ENCODE measurements at regions not wholly inside any gene's neighbourhood (a gene's known extent, or its start where the extent isn't known, plus 50 kb on each side); places are given as distances from the start of the nearest gene placed in this dataset.

DNA sequence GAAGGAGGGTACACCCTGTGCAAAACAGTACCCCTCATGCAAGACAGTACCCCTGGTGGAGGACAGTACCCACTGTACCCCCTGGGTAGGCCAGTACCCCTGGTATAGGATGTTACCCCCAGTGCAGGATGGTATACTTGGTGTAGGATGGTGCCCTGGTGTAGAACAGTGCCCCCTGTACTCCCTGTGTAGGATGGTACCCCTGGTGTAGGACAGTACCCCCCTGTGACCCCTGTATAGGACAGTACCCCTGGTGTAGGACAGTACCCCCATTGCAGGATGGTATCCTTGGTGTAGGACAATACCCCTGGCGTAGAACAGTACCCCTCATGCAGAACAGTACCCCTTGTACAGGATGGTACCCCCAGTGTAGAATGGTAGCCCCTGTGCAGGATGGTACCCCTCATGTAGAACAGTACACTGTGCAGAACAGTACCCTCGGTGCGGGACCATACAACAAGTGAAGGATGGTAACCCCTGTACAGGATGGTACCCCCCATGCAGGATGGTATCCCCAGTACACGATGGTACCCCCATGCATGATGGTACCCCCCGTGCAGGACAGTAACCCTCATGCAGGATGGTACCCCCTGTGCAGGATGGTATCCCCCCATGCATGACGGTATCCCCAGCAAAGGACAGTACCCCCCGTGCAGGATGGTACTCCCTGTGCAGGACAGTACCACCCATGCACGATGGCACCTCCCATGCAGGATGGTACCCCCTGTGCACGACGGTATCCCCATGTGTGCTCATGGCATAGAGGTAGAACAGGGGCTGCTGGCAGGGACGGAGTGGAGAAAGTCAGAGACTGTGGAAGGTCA, 248.0 kb downstream of the DCDC2C start:
- no peak for ATAC-seq (ENCODE audit: low read depth)
- TF ChIP-seq, protein P1, sequence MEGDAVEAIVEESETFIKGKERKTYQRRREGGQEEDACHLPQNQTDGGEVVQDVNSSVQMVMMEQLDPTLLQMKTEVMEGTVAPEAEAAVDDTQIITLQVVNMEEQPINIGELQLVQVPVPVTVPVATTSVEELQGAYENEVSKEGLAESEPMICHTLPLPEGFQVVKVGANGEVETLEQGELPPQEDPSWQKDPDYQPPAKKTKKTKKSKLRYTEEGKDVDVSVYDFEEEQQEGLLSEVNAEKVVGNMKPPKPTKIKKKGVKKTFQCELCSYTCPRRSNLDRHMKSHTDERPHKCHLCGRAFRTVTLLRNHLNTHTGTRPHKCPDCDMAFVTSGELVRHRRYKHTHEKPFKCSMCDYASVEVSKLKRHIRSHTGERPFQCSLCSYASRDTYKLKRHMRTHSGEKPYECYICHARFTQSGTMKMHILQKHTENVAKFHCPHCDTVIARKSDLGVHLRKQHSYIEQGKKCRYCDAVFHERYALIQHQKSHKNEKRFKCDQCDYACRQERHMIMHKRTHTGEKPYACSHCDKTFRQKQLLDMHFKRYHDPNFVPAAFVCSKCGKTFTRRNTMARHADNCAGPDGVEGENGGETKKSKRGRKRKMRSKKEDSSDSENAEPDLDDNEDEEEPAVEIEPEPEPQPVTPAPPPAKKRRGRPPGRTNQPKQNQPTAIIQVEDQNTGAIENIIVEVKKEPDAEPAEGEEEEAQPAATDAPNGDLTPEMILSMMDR (IDR thresholded peaks at IDR 0.05; ENCODE audit: poor library complexity, severe bottlenecking), result no peak
- peaks cover 3% of the 10 kb centered on the region for H3K9me3 ChIP-seq (ENCODE audit: severe bottlenecking)

DNA sequence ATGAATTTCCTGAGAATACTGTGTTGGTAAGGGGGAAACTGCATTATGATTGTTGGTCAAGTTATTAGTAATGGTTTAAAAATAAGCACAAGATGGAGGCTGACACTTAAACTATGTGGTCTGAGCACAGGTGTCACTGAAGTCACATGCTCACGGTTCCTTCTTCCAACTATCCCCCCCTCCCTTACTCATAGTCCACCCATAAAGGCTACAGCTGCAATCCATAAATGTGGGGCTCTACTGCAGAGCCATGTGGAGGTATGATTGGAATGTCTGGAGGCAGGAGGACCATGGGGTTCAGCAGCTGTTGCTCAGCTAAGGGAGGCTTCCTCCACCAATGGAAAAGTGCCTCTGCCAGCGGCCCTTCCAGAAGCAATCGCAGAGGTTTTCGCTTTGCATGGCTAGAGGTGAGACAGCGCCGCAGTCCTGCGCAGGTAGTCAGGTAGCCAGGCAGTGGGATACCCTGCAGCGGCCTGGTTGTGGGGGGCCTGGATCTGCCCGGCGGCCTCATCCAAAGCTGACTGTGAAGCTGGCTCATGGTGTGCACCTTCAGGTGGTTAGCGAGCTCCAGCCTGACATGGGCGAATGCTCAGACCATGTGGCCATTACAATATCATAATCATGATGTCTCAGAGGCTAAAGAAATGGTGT, 249.6 kb downstream of the DCDC2C start:
- Histone ChIP-seq H3K9me3 (ENCODE audit: severe bottlenecking) (peaks cover 3% of the 10 kb centered on the region), H3K27me3 (ENCODE audit: insufficient read depth, poor library complexity, severe bottlenecking) (no peaks in the 10 kb centered on the region), H3K4me3 (ENCODE audit: severe bottlenecking) (no peak overlapping the region), H3K27ac (ENCODE audit: poor library complexity, severe bottlenecking) (no peak overlapping the region), H3K36me3 (ENCODE audit: low read depth) (no peaks in the 10 kb centered on the region), H3K4me1 (ENCODE audit: insufficient read depth, poor library complexity, severe bottlenecking) (no peaks in the 10 kb centered on the region)
- TF ChIP-seq, protein P1 (IDR thresholded peaks at IDR 0.05; ENCODE audit: poor library complexity, severe bottlenecking), result no peak
- no peak for DNase-seq (ENCODE audit: low spot score)
- ATAC-seq (ENCODE audit: low read depth), result no peak

More for the DNA sequence above, 248.0 kb downstream of the DCDC2C start:
- no peaks in the 10 kb centered on the region for H3K4me1 ChIP-seq (ENCODE audit: insufficient read depth, poor library complexity, severe bottlenecking)
- no peak overlapping the region for H3K27ac ChIP-seq (ENCODE audit: poor library complexity, severe bottlenecking)
- no peaks in the 10 kb centered on the region for H3K27me3 ChIP-seq (ENCODE audit: insufficient read depth, poor library complexity, severe bottlenecking)
- no peak overlapping the region for H3K4me3 ChIP-seq (ENCODE audit: severe bottlenecking)
- DNase-seq (ENCODE audit: low spot score), result no peak
- H3K36me3 ChIP-seq (ENCODE audit: low read depth), result no peaks in the 10 kb centered on the region

DNA sequence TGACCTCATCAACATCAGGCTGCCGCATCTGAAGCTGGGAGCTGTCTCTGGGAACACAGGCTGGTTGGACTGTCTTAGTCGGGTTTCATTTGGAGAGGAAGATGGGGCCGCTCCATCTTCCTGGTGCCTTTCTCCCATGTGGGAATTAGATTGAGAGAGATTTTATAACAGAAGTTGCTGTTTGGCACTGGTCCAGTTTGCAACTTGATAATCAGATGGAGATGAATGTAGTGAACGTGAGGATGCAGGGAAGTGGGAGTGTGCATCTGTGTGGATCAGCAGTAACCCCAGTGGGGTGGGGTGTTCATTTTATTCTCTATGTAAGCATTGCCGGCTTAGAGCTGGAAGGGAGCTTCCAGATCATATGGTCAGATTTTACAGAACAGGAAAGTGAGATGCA, 250.9 kb downstream of the DCDC2C start:
- H3K27me3 ChIP-seq (ENCODE audit: insufficient read depth, poor library complexity, severe bottlenecking), result no peaks in the 10 kb centered on the region
- no peak overlapping the region for H3K27ac ChIP-seq (ENCODE audit: poor library complexity, severe bottlenecking)
- peaks cover 3% of the 10 kb centered on the region for H3K9me3 ChIP-seq (ENCODE audit: severe bottlenecking)
- TF ChIP-seq, protein P1 (IDR thresholded peaks at IDR 0.05; ENCODE audit: poor library complexity, severe bottlenecking), result no peak
- H3K36me3 ChIP-seq (ENCODE audit: low read depth), result no peaks in the 10 kb centered on the region
- no peaks in the 10 kb centered on the region for H3K4me1 ChIP-seq (ENCODE audit: insufficient read depth, poor library complexity, severe bottlenecking)
- ATAC-seq (ENCODE audit: low read depth), result no peak
- DNase-seq (ENCODE audit: low spot score), result no peak
- H3K4me3 ChIP-seq (ENCODE audit: severe bottlenecking), result no peak overlapping the region

DNA sequence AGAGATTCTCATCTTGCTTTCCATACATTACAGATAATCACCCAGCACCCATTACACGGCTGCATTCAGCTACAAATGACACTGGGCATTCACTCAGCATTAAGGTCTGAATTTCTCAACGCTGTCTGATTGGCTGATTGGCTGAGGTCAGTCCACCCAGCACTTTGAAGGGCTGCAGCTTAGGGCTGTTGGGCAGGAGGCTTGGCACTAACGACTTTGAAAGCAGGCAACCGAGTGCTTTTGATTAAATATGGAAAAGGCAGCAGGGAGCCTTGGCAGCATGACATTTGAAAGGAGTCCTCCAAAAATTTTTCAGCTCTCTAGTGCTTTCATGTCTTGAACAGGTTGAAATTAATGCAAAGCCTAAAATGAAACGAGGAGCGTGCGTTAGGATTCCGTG, 253.0 kb downstream of the DCDC2C start:
- no peak overlapping the region for H3K27ac ChIP-seq (ENCODE audit: poor library complexity, severe bottlenecking)
- H3K9me3 ChIP-seq (ENCODE audit: severe bottlenecking), result no peaks in the 10 kb centered on the region
- no peaks in the 10 kb centered on the region for H3K36me3 ChIP-seq (ENCODE audit: low read depth)
- no peaks in the 10 kb centered on the region for H3K27me3 ChIP-seq (ENCODE audit: insufficient read depth, poor library complexity, severe bottlenecking)
- ATAC-seq (ENCODE audit: low read depth), result no peak
- no peak for DNase-seq (ENCODE audit: low spot score)
- no peaks in the 10 kb centered on the region for H3K4me1 ChIP-seq (ENCODE audit: insufficient read depth, poor library complexity, severe bottlenecking)
- TF ChIP-seq, protein P1 (IDR thresholded peaks at IDR 0.05; ENCODE audit: poor library complexity, severe bottlenecking), result no peak
- H3K4me3 ChIP-seq (ENCODE audit: severe bottlenecking), result no peak overlapping the region

DNA sequence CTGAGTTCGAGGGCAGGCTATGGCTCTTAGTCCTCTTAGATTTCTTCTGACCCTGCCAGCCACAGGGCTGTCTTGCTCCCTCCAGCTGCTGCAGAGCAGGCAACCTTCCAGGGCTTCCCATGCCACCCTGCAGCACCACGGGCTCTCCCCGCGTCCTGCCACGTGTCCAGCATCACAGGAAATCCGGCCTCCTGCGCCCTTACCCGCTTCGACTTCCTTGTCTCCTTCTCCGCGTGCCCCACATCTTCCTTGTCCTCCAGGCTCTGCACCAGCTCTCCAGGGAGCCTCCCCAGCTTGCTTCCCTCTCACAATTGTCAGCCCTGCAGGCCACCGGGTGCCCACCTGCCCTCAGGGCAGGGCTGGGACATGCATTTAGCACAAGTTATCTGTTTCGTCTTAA, 253.5 kb downstream of the DCDC2C start:
- no peaks in the 10 kb centered on the region for H3K4me1 ChIP-seq (ENCODE audit: insufficient read depth, poor library complexity, severe bottlenecking)
- TF ChIP-seq, protein P1 (IDR thresholded peaks at IDR 0.05; ENCODE audit: poor library complexity, severe bottlenecking), result no peak
- no peak overlapping the region for H3K27ac ChIP-seq (ENCODE audit: poor library complexity, severe bottlenecking)
- H3K4me3 ChIP-seq (ENCODE audit: severe bottlenecking), result no peak overlapping the region
- no peak for DNase-seq (ENCODE audit: low spot score)
- no peak for ATAC-seq (ENCODE audit: low read depth)
- no peaks in the 10 kb centered on the region for H3K27me3 ChIP-seq (ENCODE audit: insufficient read depth, poor library complexity, severe bottlenecking)
- no peaks in the 10 kb centered on the region for H3K36me3 ChIP-seq (ENCODE audit: low read depth)
- H3K9me3 ChIP-seq (ENCODE audit: severe bottlenecking), result no peaks in the 10 kb centered on the region
